GM18505 (cell line): ENCODE measurements at regions not wholly inside any gene's neighbourhood (a gene's known extent, or its start where the extent isn't known, plus 50 kb on each side); places are given as distances from the start of the nearest gene placed in this dataset.

Experiments used
- ATAC-seq: cut with Tn5 transposase; IDR thresholded peaks from one replicate; pipeline ENCODE4 v1.9.1; 2021; ENCODE audit not compliant: unreplicated experiment
- POLR2A ChIP-seq: IDR thresholded peaks from 4 replicates; pipeline ENCODE4 v1.6.1; 2011; ENCODE audit warnings: borderline replicate concordance; ENCODE audit not compliant: insufficient read depth, insufficient read length; ENCODE audit errors: extremely low read depth

GRCh38 chr5:5025774-5026408 is 114.2 kb upstream of the ADAMTS16 start:
- no peak for TF ChIP-seq POLR2A
- ATAC-seq = no peak

- TF ChIP-seq POLR2A = no peak
- ATAC-seq = no peak
Observed at GRCh38 chr5:5026409-5026785, 113.7 kb upstream of the ADAMTS16 start.

GRCh38 chr5:5031665-5032064 is 108.5 kb upstream of the ADAMTS16 start:
- no peak for TF ChIP-seq POLR2A
- no peak for ATAC-seq

GRCh38 chr5:5037674-5038073 is 102.5 kb upstream of the ADAMTS16 start:
- no peak for ATAC-seq
- no peak for TF ChIP-seq POLR2A

- ATAC-seq = no peak
- no peak for TF ChIP-seq POLR2A
Observed at GRCh38 chr5:5039918-5040317, 100.2 kb upstream of the ADAMTS16 start.

- TF ChIP-seq POLR2A = no peak
- ATAC-seq = no peak
Observed at GRCh38 chr5:5040712-5041111, 99.4 kb upstream of the ADAMTS16 start.

GRCh38 chr5:5042806-5043205 is 97.3 kb upstream of the ADAMTS16 start:
- no peak for TF ChIP-seq POLR2A
- ATAC-seq = no peak

- ATAC-seq = no peak
- no peak for TF ChIP-seq POLR2A
Observed at GRCh38 chr5:5043346-5043745, 96.8 kb upstream of the ADAMTS16 start.

- ATAC-seq = no peak
- no peak for TF ChIP-seq POLR2A
Observed at GRCh38 chr5:5044247-5044840, 95.8 kb upstream of the ADAMTS16 start.

- ATAC-seq = peak; percentile 86
- TF ChIP-seq POLR2A = no peak
Observed at GRCh38 chr5:5046680-5047502, 93.2 kb upstream of the ADAMTS16 start.

GRCh38 chr5:5050801-5051200 is 89.3 kb upstream of the ADAMTS16 start:
- ATAC-seq = no peak
- no peak for TF ChIP-seq POLR2A

- TF ChIP-seq POLR2A = no peak
Observed at GRCh38 chr5:5055712-5056111, 84.4 kb upstream of the ADAMTS16 start.

GRCh38 chr5:5061836-5062235 is 78.3 kb upstream of the ADAMTS16 start:
- no peak for TF ChIP-seq POLR2A
- no peak for ATAC-seq

More at GRCh38 chr5:5055712-5056111, 84.4 kb upstream of the ADAMTS16 start:
- ATAC-seq = no peak

GRCh38 chr5:5062525-5063302 is 77.4 kb upstream of the ADAMTS16 start:
- ATAC-seq = no peak
- TF ChIP-seq POLR2A = no peak

- TF ChIP-seq POLR2A = no peak
- no peak for ATAC-seq
Observed at GRCh38 chr5:5063533-5063953, 76.6 kb upstream of the ADAMTS16 start.
